Keratinocyte (primary cell): ENCODE measurements at regions not wholly inside any gene's neighbourhood (a gene's known extent, or its start where the extent isn't known, plus 50 kb on each side); places are given as distances from the start of the nearest gene placed in this dataset.

Source experiments
- DNase-seq: peaks from one replicate; pipeline ENCODE4 v3.0.0-alpha.2; 2011; ENCODE audit warnings: low read depth, missing footprints, low spot score
- FAIRE-seq: peaks from 2 replicates; lab custom pipeline; 2011; peaks lifted over from hg19 to GRCh38; lab: Jason Lieb, UNC
- H2AFZ ChIP-seq: 2 replicates; pipeline ENCODE4 v1.6.0; 2012; ENCODE audit warnings: low read length, control low read depth, inconsistent platforms; ENCODE audit not compliant: control insufficient read depth
- H3K27ac ChIP-seq: 2 replicates; pipeline ENCODE4 v1.5.1; 2011; ENCODE audit warnings: low read length; ENCODE audit not compliant: control insufficient read depth, insufficient read depth
- H3K27me3 ChIP-seq: 3 replicates; pipeline ENCODE4 v1.6.0; 2011; ENCODE audit warnings: low read length; ENCODE audit not compliant: control insufficient read depth, insufficient read depth; ENCODE audit errors: extremely low read depth
- H3K36me3 ChIP-seq, 2 experiments: 2 replicates in 1 of 2; 3 replicates in 1 of 2; pipeline ENCODE4 v1.5.1; 2011; ENCODE audit warnings: low read length in 2 of 2, mild to moderate bottlenecking in 1 of 2; ENCODE audit not compliant: control insufficient read depth in 2 of 2, insufficient read depth in 2 of 2; ENCODE audit errors: extremely low read depth in 1 of 2
- H3K4me1 ChIP-seq: 3 replicates; pipeline ENCODE4 v1.5.1; 2011; ENCODE audit warnings: low read length; ENCODE audit not compliant: control insufficient read depth, insufficient read depth; ENCODE audit errors: extremely low read depth
- H3K4me2 ChIP-seq: 3 replicates; pipeline ENCODE4 v1.6.0; 2011; ENCODE audit warnings: low read depth, low read length; ENCODE audit not compliant: control insufficient read depth, insufficient read depth; ENCODE audit errors: extremely low read depth
- H3K4me3 ChIP-seq, 3 experiments: fragments of 200-600 bp in 1 of 3; sonication (generic) in 1 of 3; 2 replicates in 2 of 3; 3 replicates in 1 of 3; pipeline ENCODE4 v1.5.1; 2011 to 2016; ENCODE audit warnings: low read length in 3 of 3, mild to moderate bottlenecking in 3 of 3, control low read depth in 2 of 3, inconsistent platforms in 1 of 3, low read depth in 1 of 3, mixed read lengths in 1 of 3, mixed run types in 1 of 3, moderate library complexity in 1 of 3; ENCODE audit not compliant: control insufficient read depth in 2 of 3, insufficient read depth in 2 of 3; ENCODE audit errors: extremely low read depth in 1 of 3
- H3K79me2 ChIP-seq: 2 replicates; pipeline ENCODE4 v1.6.0; 2012; ENCODE audit warnings: low read length; ENCODE audit not compliant: control insufficient read depth, insufficient read depth
- H3K9ac ChIP-seq: 3 replicates; pipeline ENCODE4 v1.6.0; 2011; ENCODE audit warnings: low read length; ENCODE audit not compliant: control insufficient read depth, insufficient read depth; ENCODE audit errors: extremely low read depth
- H3K9me1 ChIP-seq: 3 replicates; pipeline ENCODE4 v1.6.0; 2011; ENCODE audit warnings: low read length; ENCODE audit not compliant: control insufficient read depth, insufficient read depth; ENCODE audit errors: extremely low read depth
- H3K9me3 ChIP-seq: 2 replicates; pipeline ENCODE4 v1.5.1; 2012; ENCODE audit warnings: low read depth, low read length; ENCODE audit not compliant: control insufficient read depth
- H4K20me1 ChIP-seq: 3 replicates; pipeline ENCODE4 v1.6.0; 2011; ENCODE audit warnings: low read length; ENCODE audit not compliant: control insufficient read depth, insufficient read depth; ENCODE audit errors: extremely low read depth
- CTCF ChIP-seq, 3 experiments: IDR thresholded peaks in 1 of 3; conservative IDR thresholded peaks in 1 of 3; optimal IDR thresholded peaks in 1 of 3; 2 replicates in 2 of 3; 3 replicates in 1 of 3; pipeline versions ENCODE3 to v1.5.1; 2011; ENCODE audit warnings: low read length in 3 of 3, mild to moderate bottlenecking in 3 of 3, moderate library complexity in 2 of 3, control low read depth in 1 of 3, inconsistent platforms in 1 of 3; ENCODE audit not compliant: insufficient read depth in 2 of 3; ENCODE audit errors: extremely low read depth in 1 of 3
- EZH2 ChIP-seq: IDR thresholded peaks from one replicate; pipeline ENCODE4 v1.6.1; 2012; ENCODE audit warnings: inconsistent platforms, mild to moderate bottlenecking, low read length, moderate library complexity
- dilution Hi-C: fragments of 300-500 bp; cut with MboI; formaldehyde crosslinking; loops from one replicate; pipeline ENCODE4 v1.7.0; 2020; ENCODE audit warnings: low sequenced_read_pairs; ENCODE audit not compliant: extremely low pct_ligation_motif_present

DNA sequence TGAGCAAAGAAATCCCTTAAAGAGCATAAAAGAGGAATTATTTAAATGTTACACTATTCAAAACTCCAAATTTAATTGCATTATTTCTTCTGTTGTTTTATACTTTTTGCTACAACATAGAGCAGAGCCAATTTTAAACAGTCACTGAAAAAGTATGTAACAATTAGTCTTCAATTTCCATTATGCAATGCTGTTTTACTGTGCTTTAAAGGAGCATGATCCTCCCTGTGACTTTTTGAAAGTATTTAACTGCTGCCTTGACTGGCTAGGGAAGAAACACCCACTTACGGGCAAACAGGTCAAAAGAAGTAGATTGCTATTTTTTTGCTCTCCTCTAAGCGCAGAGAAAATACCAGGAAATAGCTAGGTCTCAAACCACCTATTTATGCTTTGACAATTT lies 217.4 kb upstream of the GCFC2 start:
- no peaks in the 10 kb centered on the region for H3K27me3 ChIP-seq
- H3K4me1 ChIP-seq = no peaks in the 10 kb centered on the region
- no peak overlapping the region for H2AFZ ChIP-seq
- DNase-seq (no peak), FAIRE-seq (no peak)
- H4K20me1 ChIP-seq = no peaks in the 10 kb centered on the region
- no peak overlapping the region for H3K4me3 ChIP-seq
- no peak overlapping the region for H3K4me2 ChIP-seq
- H3K9me1 ChIP-seq = no peaks in the 10 kb centered on the region
- dilution Hi-C loops = no loop called here
- H3K36me3 ChIP-seq = no peaks in the 10 kb centered on the region
- no peak overlapping the region for H3K9ac ChIP-seq
- no peaks in the 10 kb centered on the region for H3K79me2 ChIP-seq
- no peak overlapping the region for H3K27ac ChIP-seq
- no peak for TF ChIP-seq EZH2
- no peak for TF ChIP-seq CTCF (optimal IDR thresholded peaks at IDR 0.05 in 1 of 3, IDR thresholded peaks at IDR 0.05 in 1 of 3, conservative IDR thresholded peaks at IDR 0.05 in 1 of 3; ENCODE audit: extremely low read depth in 1 of 3, insufficient read depth in 2 of 3, low read length in 3 of 3)
- no peaks in the 10 kb centered on the region for H3K9me3 ChIP-seq

GRCh38 chr2:75925331-75926024 lies 214.8 kb upstream of the GCFC2 start:
- Histone ChIP-seq H4K20me1 (no peaks in the 10 kb centered on the region), H3K36me3 (no peaks in the 10 kb centered on the region), H3K4me3 (no peak overlapping the region), H3K9me1 (no peaks in the 10 kb centered on the region), H3K79me2 (no peaks in the 10 kb centered on the region), H3K27ac (no peak overlapping the region), H3K4me1 (no peaks in the 10 kb centered on the region), H3K4me2 (no peak overlapping the region), H3K9ac (no peak overlapping the region), H2AFZ (no peak overlapping the region), H3K27me3 (no peaks in the 10 kb centered on the region), H3K9me3 (no peaks in the 10 kb centered on the region)
- TF ChIP-seq EZH2 (no peak), CTCF (optimal IDR thresholded peaks at IDR 0.05 in 1 of 3, IDR thresholded peaks at IDR 0.05 in 1 of 3, conservative IDR thresholded peaks at IDR 0.05 in 1 of 3; ENCODE audit: extremely low read depth in 1 of 3, insufficient read depth in 2 of 3, low read length in 3 of 3) (no peak)
- FAIRE-seq = no peak
- dilution Hi-C loops = no loop called here
- DNase-seq = no peak
